A549 (cell line): ENCODE measurements at regions not wholly inside any gene's neighbourhood (a gene's known extent, or its start where the extent isn't known, plus 50 kb on each side); places are given as distances from the start of the nearest gene placed in this dataset.
A peak's percentile ranks its signal among the peaks of the same experiment; 100 is the strongest.

Experiments
- ATAC-seq, 2 experiments: fragments of 200-7000 bp in 1 of 2; fragments of >200 bp in 1 of 2; cut with Nextera tagmentation in 1 of 2; cut with Tn5 transposase in 1 of 2; 3 replicates each; pipeline versions ENCODE4 v1.8.0 to v1.9.1; 2018 to 2020; ENCODE audit warnings: mild to moderate bottlenecking in 1 of 2, moderate library complexity in 1 of 2
- CTCF ChIA-PET: fragments of 300-600 bp; sonication (Branson Sonifier 250); formaldehyde crosslinking; extraction: SDS; loops from one replicate; lab custom pipeline; 2021; ENCODE audit warnings: antibody characterized with exemption, inconsistent platforms; lab: Yijun Ruan, JAX
- POLR2A ChIA-PET: fragments of 350-600 bp; formaldehyde crosslinking; extraction: SDS; loops from one replicate; lab custom pipeline; 2021; ENCODE audit warnings: antibody characterized with exemption, inconsistent platforms; lab: Yijun Ruan, JAX
- DNase-seq, 2 experiments: peaks; one replicate each; pipeline versions ENCODE4 v3.0.0 to v3.0.0-alpha.2; 2011 to 2016; ENCODE audit warnings: low read depth in 1 of 2, low spot score in 1 of 2
- FAIRE-seq: peaks from 2 replicates; lab custom pipeline; 2011; peaks lifted over from hg19 to GRCh38; lab: Jason Lieb, UNC
- H3K27ac ChIP-seq, 2 experiments: fragments of >200 bp; sonication (Bioruptor Twin); formaldehyde crosslinking; 3 replicates each; pipeline ENCODE4 v1.5.1; 2016 to 2017
- H3K4me1 ChIP-seq: fragments of >200 bp; sonication (Bioruptor Twin); formaldehyde crosslinking; 3 replicates; pipeline ENCODE4 v1.6.1; 2016
- H3K4me2 ChIP-seq: fragments of >200 bp; sonication (Bioruptor Twin); formaldehyde crosslinking; 3 replicates; pipeline ENCODE4 v1.6.1; 2016
- H3K4me3 ChIP-seq: fragments of >200 bp; sonication (Bioruptor Twin); formaldehyde crosslinking; 3 replicates; pipeline ENCODE4 v1.5.1; 2016
- H3K9me3 ChIP-seq: fragments of >200 bp; sonication (Bioruptor Twin); formaldehyde crosslinking; 3 replicates; pipeline ENCODE4 v1.6.1; 2016
- CEBPB ChIP-seq, 2 experiments: fragments of >200 bp in 1 of 2; sonication (Bioruptor Twin) in 1 of 2; formaldehyde crosslinking in 1 of 2; IDR thresholded peaks; 2 replicates each; pipeline ENCODE4 v1.6.1; 2012 to 2016
- CHD2 ChIP-seq: fragments of 150-350 bp; IDR thresholded peaks from 2 replicates; pipeline ENCODE4 v1.6.1; 2014; ENCODE audit warnings: low read length; ENCODE audit not compliant: partially characterized antibody
- CHD4 ChIP-seq: fragments of 200-600 bp; sonication (generic); IDR thresholded peaks from 2 replicates; pipeline ENCODE4 v1.6.1; 2016; ENCODE audit warnings: antibody characterized with exemption, mild to moderate bottlenecking, borderline replicate concordance
- FOSL2 ChIP-seq, 2 experiments: fragments of 450-650 bp in 1 of 2; fragments of >200 bp in 1 of 2; sonication (Bioruptor Twin) in 1 of 2; formaldehyde crosslinking; IDR thresholded peaks; 2 replicates each; pipeline versions ENCODE4 v1.5.0 to v1.6.1; 2016 to 2020; ENCODE audit warnings: mild to moderate bottlenecking in 1 of 2, moderate library complexity in 1 of 2
- FOXS1 ChIP-seq: fragments of 250-450 bp; sonication (Bioruptor Pico); IDR thresholded peaks from 2 replicates; pipeline ENCODE4 v1.5.0; 2020; ENCODE audit warnings: mild to moderate bottlenecking, moderate library complexity
- GATA3 ChIP-seq: IDR thresholded peaks from 2 replicates; pipeline ENCODE4 v1.6.1; 2012; ENCODE audit warnings: borderline replicate concordance
- HOXB13 ChIP-seq: fragments of 250-450 bp; sonication (Bioruptor Pico); IDR thresholded peaks from 2 replicates; pipeline ENCODE4 v1.5.0; 2020; ENCODE audit warnings: low read depth, mild to moderate bottlenecking, moderate library complexity
- JUNB ChIP-seq: fragments of >200 bp; sonication (Bioruptor Twin); formaldehyde crosslinking; IDR thresholded peaks from 2 replicates; pipeline ENCODE4 v1.6.1; 2016
- KDM1A ChIP-seq: fragments of 200-600 bp; sonication (generic); IDR thresholded peaks from 2 replicates; pipeline ENCODE4 v1.6.1; 2016; ENCODE audit warnings: low read depth, mild to moderate bottlenecking
- KDM5A ChIP-seq: fragments of 200-600 bp; sonication (generic); IDR thresholded peaks from 2 replicates; pipeline ENCODE4 v1.6.1; 2016; ENCODE audit warnings: antibody characterized with exemption, mild to moderate bottlenecking
- MAZ ChIP-seq: fragments of 150-350 bp; IDR thresholded peaks from 2 replicates; pipeline ENCODE4 v1.6.1; 2014; ENCODE audit warnings: antibody characterized with exemption, low read depth, low read length, borderline replicate concordance
- MYC ChIP-seq: IDR thresholded peaks from 2 replicates; pipeline ENCODE4 v1.6.1; 2012; ENCODE audit warnings: mild to moderate bottlenecking, inconsistent platforms, low read length, improper control_type of control experiment, borderline replicate concordance
- NR3C1 ChIP-seq: fragments of >200 bp; sonication (Bioruptor Twin); formaldehyde crosslinking; IDR thresholded peaks from 3 replicates; pipeline ENCODE4 v1.6.1; 2017
- RARB ChIP-seq: fragments of 250-450 bp; sonication (Bioruptor Pico); IDR thresholded peaks from 2 replicates; pipeline ENCODE4 v1.8.0; 2021; ENCODE audit warnings: mild to moderate bottlenecking, moderate library complexity
- RCOR1 ChIP-seq: fragments of 150-350 bp; IDR thresholded peaks from 2 replicates; pipeline ENCODE4 v1.6.1; 2014; ENCODE audit warnings: antibody characterized with exemption, low read length, low read depth
- RFX5 ChIP-seq: fragments of 450-650 bp; IDR thresholded peaks from 2 replicates; pipeline ENCODE4 v1.7.1; 2014; ENCODE audit warnings: antibody characterized with exemption, mild to moderate bottlenecking, moderate library complexity
- RNF2 ChIP-seq: fragments of 200-600 bp; sonication (generic); IDR thresholded peaks from 2 replicates; pipeline ENCODE4 v1.6.1; 2016; ENCODE audit warnings: low read depth, mild to moderate bottlenecking, antibody characterized with exemption, moderate library complexity, borderline replicate concordance
- TP53 ChIP-seq: fragments of 250-450 bp; sonication (Bioruptor Pico); IDR thresholded peaks from 2 replicates; pipeline ENCODE4 v1.5.0; 2021; ENCODE audit warnings: mild to moderate bottlenecking, moderate library complexity
- ZSCAN20 ChIP-seq: fragments of 250-450 bp; sonication (Bioruptor Pico); IDR thresholded peaks from 2 replicates; pipeline ENCODE4 v1.8.0; 2022; ENCODE audit warnings: mild to moderate bottlenecking, moderate library complexity
- WGBS: methylation state at CpG from one replicate; pipeline ENCODE4 v1.1.6; 2017; ENCODE audit errors: missing lambda C conversion rate; 5-methylcytosine and 5-hydroxymethylcytosine counted together
- TF ChIP-seq, protein P1 (sequence below): fragments of 150-350 bp; IDR thresholded peaks from 2 replicates; pipeline ENCODE4 v1.6.1; 2014; ENCODE audit warnings: low read depth, mild to moderate bottlenecking, low read length
- TF ChIP-seq, protein P2 (sequence below): fragments of 200-600 bp; sonication (generic); IDR thresholded peaks from 2 replicates; pipeline ENCODE4 v1.6.1; 2016; ENCODE audit warnings: antibody characterized with exemption, mild to moderate bottlenecking, moderate library complexity
- TF ChIP-seq, protein P3 (sequence below): fragments of >200 bp; sonication (Bioruptor Twin); formaldehyde crosslinking; IDR thresholded peaks from 3 replicates; pipeline ENCODE4 v1.5.1; 2016

DNA sequence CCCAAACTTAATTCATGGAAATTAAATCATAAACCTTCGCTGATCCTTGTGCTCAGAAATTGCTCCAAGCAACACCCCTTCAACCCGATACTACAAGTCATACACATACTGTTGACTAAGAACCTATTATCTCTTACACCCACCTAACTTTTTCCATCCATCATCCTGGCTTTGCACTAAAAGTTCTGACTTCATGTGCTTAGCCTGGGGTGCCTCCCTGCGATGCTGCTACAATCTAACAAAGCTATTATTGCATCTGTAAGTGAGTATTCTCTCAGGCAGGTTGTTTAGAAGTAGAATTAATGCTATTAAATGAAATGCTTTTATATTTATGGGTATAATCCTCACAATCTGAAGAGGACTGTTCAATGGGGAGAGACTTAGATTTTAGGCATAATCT, 619.8 kb downstream of the CCDC85A start:
- TF ChIP-seq, protein P1, sequence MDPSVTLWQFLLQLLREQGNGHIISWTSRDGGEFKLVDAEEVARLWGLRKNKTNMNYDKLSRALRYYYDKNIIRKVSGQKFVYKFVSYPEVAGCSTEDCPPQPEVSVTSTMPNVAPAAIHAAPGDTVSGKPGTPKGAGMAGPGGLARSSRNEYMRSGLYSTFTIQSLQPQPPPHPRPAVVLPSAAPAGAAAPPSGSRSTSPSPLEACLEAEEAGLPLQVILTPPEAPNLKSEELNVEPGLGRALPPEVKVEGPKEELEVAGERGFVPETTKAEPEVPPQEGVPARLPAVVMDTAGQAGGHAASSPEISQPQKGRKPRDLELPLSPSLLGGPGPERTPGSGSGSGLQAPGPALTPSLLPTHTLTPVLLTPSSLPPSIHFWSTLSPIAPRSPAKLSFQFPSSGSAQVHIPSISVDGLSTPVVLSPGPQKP = no peak
- TF ChIP-seq FOXS1 (CRISPR knock-in tag) = no peak
- TF ChIP-seq GATA3 = no peak
- TF ChIP-seq KDM1A = no peak
- TF ChIP-seq, protein P2, sequence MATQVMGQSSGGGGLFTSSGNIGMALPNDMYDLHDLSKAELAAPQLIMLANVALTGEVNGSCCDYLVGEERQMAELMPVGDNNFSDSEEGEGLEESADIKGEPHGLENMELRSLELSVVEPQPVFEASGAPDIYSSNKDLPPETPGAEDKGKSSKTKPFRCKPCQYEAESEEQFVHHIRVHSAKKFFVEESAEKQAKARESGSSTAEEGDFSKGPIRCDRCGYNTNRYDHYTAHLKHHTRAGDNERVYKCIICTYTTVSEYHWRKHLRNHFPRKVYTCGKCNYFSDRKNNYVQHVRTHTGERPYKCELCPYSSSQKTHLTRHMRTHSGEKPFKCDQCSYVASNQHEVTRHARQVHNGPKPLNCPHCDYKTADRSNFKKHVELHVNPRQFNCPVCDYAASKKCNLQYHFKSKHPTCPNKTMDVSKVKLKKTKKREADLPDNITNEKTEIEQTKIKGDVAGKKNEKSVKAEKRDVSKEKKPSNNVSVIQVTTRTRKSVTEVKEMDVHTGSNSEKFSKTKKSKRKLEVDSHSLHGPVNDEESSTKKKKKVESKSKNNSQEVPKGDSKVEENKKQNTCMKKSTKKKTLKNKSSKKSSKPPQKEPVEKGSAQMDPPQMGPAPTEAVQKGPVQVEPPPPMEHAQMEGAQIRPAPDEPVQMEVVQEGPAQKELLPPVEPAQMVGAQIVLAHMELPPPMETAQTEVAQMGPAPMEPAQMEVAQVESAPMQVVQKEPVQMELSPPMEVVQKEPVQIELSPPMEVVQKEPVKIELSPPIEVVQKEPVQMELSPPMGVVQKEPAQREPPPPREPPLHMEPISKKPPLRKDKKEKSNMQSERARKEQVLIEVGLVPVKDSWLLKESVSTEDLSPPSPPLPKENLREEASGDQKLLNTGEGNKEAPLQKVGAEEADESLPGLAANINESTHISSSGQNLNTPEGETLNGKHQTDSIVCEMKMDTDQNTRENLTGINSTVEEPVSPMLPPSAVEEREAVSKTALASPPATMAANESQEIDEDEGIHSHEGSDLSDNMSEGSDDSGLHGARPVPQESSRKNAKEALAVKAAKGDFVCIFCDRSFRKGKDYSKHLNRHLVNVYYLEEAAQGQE = no peak
- no peak for TF ChIP-seq RCOR1
- no peak for TF ChIP-seq MYC
- TF ChIP-seq CHD4 = no peak
- no peak for TF ChIP-seq CHD2
- TF ChIP-seq NR3C1 = no peak
- TF ChIP-seq RFX5 = no peak
- no peak for TF ChIP-seq ZSCAN20 (CRISPR knock-in tag)
- TF ChIP-seq, protein P3, sequence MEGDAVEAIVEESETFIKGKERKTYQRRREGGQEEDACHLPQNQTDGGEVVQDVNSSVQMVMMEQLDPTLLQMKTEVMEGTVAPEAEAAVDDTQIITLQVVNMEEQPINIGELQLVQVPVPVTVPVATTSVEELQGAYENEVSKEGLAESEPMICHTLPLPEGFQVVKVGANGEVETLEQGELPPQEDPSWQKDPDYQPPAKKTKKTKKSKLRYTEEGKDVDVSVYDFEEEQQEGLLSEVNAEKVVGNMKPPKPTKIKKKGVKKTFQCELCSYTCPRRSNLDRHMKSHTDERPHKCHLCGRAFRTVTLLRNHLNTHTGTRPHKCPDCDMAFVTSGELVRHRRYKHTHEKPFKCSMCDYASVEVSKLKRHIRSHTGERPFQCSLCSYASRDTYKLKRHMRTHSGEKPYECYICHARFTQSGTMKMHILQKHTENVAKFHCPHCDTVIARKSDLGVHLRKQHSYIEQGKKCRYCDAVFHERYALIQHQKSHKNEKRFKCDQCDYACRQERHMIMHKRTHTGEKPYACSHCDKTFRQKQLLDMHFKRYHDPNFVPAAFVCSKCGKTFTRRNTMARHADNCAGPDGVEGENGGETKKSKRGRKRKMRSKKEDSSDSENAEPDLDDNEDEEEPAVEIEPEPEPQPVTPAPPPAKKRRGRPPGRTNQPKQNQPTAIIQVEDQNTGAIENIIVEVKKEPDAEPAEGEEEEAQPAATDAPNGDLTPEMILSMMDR = no peak
- TF ChIP-seq RARB (CRISPR knock-in tag) = no peak
- no peak for TF ChIP-seq HOXB13
- no peak for DNase-seq
- no peak overlapping the region for H3K4me3 ChIP-seq
- ChIA-PET CTCF (interaction anchor here (0.9 kb wide), 1 partner anchor 10 kb away, joined by 3 read pairs; no protein-coding TSS in a partner anchor), POLR2A (no interaction called here)
- peaks cover 14% of the 10 kb centered on the region for H3K4me1 ChIP-seq
- ATAC-seq = no peak
- H3K9me3 ChIP-seq = no peaks in the 10 kb centered on the region
- H3K27ac ChIP-seq = no peak overlapping the region
- no peak for FAIRE-seq
- WGBS = 49% methylated on average over 3 of the region's 3 CpGs
- H3K4me2 ChIP-seq = no peak overlapping the region

DNA sequence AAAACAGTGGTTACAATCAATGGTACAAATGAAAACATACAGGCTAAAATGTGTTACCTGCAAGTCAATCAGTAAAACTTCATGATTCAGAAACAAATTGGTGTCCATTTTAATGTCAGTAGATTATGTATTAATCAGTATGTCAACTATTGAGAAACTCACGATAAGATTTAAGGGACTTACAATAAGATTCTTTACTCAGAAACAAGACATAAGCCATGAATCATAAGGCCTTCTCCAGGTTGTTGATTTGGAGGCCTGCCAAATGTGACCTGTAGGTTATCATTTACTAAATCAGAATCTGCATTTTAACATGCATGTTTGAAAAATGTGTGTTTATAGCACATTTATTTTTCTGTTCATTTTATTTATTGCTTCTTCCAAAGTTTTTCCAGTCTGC, 623.1 kb downstream of the CCDC85A start:
- WGBS = 0% methylated on average over 1 of the region's 1 CpG
- TF ChIP-seq JUNB (peak; percentile 51; the same call in 1 of the 2 replicates), KDM5A (no peak), RNF2 (no peak), CEBPB (IDR thresholded peaks at IDR 0.05) (peak; percentile 18 to 64; a peak in 2 of 4 replicates), MAZ (no peak), FOSL2 (IDR thresholded peaks at IDR 0.05) (0 out of 2 replicates have a peak, but pooled peaks have one; percentile 37), FOSL2 (CRISPR knock-in tag; IDR thresholded peaks at IDR 0.05) (no peak), RARB (CRISPR knock-in tag) (no peak), TP53 (CRISPR knock-in tag) (no peak), FOXS1 (CRISPR knock-in tag) (no peak), GATA3 (peak; percentile 33; the same call in 1 of the 2 replicates)
- Histone ChIP-seq H3K4me3 (no peak overlapping the region), H3K27ac (peak overlapping the region in 1 of 2 experiments; percentile 63; a peak in 3 of 6 replicates), H3K4me1 (peaks cover 16% of the 10 kb centered on the region), H3K9me3 (no peaks in the 10 kb centered on the region), H3K4me2 (peak overlapping the region; percentile 65)
- peak; percentile 23 for FAIRE-seq
- CTCF ChIA-PET = no interaction called here
- no peak for ATAC-seq
- POLR2A ChIA-PET = no interaction called here
- DNase-seq = peak in 1 of 2 experiments; percentile 22
